ENCODE measurements at regions not wholly inside any gene's neighbourhood (a gene's known extent, or its start where the extent isn't known, plus 50 kb on each side); places are given as distances from the start of the nearest gene placed in this dataset.
"Not testable (repeated sequence)": the region's sequence is repeated elsewhere in the genome, so short reads cannot be mapped to it uniquely, and the experiment has no call there.

DNA sequence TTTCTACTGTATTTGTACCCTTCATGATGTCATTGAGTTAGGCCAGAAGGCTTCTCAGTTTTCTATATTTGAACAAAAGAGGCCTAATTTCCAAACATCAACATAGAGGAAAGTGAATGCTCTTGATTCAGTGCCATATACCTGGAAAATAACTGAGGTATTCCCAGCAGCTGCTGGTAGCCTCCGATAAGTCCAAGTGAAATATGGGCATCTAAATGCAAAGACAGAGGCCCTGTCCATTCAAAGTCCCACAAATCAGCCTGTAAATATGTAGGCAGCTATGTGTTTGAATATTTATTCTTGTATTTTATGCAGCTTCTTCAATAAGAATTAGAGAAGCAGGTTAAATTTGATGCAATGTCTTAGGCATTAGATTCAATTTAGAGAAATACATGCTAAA lies 89.5 kb upstream of the DPP10 start:
- TF ChIP-seq, protein P1, sequence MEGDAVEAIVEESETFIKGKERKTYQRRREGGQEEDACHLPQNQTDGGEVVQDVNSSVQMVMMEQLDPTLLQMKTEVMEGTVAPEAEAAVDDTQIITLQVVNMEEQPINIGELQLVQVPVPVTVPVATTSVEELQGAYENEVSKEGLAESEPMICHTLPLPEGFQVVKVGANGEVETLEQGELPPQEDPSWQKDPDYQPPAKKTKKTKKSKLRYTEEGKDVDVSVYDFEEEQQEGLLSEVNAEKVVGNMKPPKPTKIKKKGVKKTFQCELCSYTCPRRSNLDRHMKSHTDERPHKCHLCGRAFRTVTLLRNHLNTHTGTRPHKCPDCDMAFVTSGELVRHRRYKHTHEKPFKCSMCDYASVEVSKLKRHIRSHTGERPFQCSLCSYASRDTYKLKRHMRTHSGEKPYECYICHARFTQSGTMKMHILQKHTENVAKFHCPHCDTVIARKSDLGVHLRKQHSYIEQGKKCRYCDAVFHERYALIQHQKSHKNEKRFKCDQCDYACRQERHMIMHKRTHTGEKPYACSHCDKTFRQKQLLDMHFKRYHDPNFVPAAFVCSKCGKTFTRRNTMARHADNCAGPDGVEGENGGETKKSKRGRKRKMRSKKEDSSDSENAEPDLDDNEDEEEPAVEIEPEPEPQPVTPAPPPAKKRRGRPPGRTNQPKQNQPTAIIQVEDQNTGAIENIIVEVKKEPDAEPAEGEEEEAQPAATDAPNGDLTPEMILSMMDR (IDR thresholded peaks at IDR 0.05; ENCODE audit: insufficient read depth, low read depth, low read length): no peak
- no peak for TF ChIP-seq EZH2 (IDR thresholded peaks at IDR 0.05; ENCODE audit: insufficient read depth, low read length)
- no peak overlapping the region for H3K4me3 ChIP-seq (ENCODE audit: insufficient read depth, low read depth, low read length)
- H3K9me3 ChIP-seq (ENCODE audit: insufficient read depth, low read depth, low read length): no peaks in the 10 kb centered on the region
- no peak overlapping the region for H3K27ac ChIP-seq (ENCODE audit: low read depth, low read length)
- no peak overlapping the region for H3K4me2 ChIP-seq (ENCODE audit: low read length)
- H3K27me3 Mint-ChIP-seq (ENCODE audit: low read depth, unreplicated experiment): no peaks in the 10 kb centered on the region
- no peaks in the 10 kb centered on the region for H3K27me3 ChIP-seq (ENCODE audit: insufficient read depth, low read length)
- H3K36me3 Mint-ChIP-seq (ENCODE audit: low read depth, unreplicated experiment): no peaks in the 10 kb centered on the region
- DNase-seq (ENCODE audit: low read depth) (no peak), FAIRE-seq (no peak)
- H3K9ac ChIP-seq (ENCODE audit: low read length): no peak overlapping the region
- H3K4me1 Mint-ChIP-seq (ENCODE audit: low read depth, unreplicated experiment): no peaks in the 10 kb centered on the region
- H3K4me1 ChIP-seq (ENCODE audit: insufficient read depth, low read length): no peaks in the 10 kb centered on the region
- no peak overlapping the region for H3K27ac Mint-ChIP-seq (ENCODE audit: unreplicated experiment)
- no peaks in the 10 kb centered on the region for H3K36me3 ChIP-seq (ENCODE audit: insufficient read depth, low read length)
- no peak overlapping the region for H2AFZ ChIP-seq (ENCODE audit: low read depth, low read length)
- no peaks in the 10 kb centered on the region for H4K20me1 ChIP-seq (ENCODE audit: insufficient read depth, low read length)
- no peaks in the 10 kb centered on the region for H3K79me2 ChIP-seq (ENCODE audit: insufficient read depth, low read length)
- no peaks in the 10 kb centered on the region for H3K9me3 Mint-ChIP-seq (ENCODE audit: unreplicated experiment)
- H3K4me3 Mint-ChIP-seq (ENCODE audit: unreplicated experiment): no peak overlapping the region

DNA sequence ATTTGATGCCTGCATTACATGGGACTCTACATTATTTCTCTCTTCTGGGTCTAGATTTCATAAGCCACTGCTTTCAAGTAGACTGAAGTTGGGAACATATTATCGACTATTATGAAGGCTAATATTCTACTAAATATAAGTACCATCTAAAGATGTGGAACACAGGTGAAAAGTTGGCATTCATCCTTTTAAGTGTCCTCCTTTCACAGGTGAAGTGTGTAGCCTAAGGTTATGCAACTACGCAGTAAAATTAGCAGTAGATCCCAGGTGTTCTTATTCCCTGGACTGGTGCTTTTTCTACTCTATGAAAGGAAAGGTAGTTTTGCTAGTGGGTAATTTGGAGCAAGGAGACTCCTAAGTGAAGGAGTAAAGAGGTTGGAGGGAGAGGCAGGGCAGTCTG lies 88.2 kb upstream of the DPP10 start:
- FAIRE-seq: no peak
- Histone ChIP-seq H4K20me1 (ENCODE audit: insufficient read depth, low read length) (no peaks in the 10 kb centered on the region), H3K4me2 (ENCODE audit: low read length) (no peak overlapping the region), H3K9me3 (ENCODE audit: insufficient read depth, low read depth, low read length) (no peaks in the 10 kb centered on the region), H3K9ac (ENCODE audit: low read length) (no peak overlapping the region), H3K4me3 (ENCODE audit: insufficient read depth, low read depth, low read length) (no peak overlapping the region), H3K27me3 (ENCODE audit: insufficient read depth, low read length) (no peaks in the 10 kb centered on the region), H3K36me3 (ENCODE audit: insufficient read depth, low read length) (no peaks in the 10 kb centered on the region), H3K4me1 (ENCODE audit: insufficient read depth, low read length) (no peaks in the 10 kb centered on the region), H3K79me2 (ENCODE audit: insufficient read depth, low read length) (no peaks in the 10 kb centered on the region), H2AFZ (ENCODE audit: low read depth, low read length) (no peak overlapping the region), H3K27ac (ENCODE audit: low read depth, low read length) (no peak overlapping the region)
- TF ChIP-seq, protein P1 (IDR thresholded peaks at IDR 0.05; ENCODE audit: insufficient read depth, low read depth, low read length): no peak
- no peak for TF ChIP-seq EZH2 (IDR thresholded peaks at IDR 0.05; ENCODE audit: insufficient read depth, low read length)
- H3K4me1 Mint-ChIP-seq (ENCODE audit: low read depth, unreplicated experiment): no peaks in the 10 kb centered on the region
- no peaks in the 10 kb centered on the region for H3K27me3 Mint-ChIP-seq (ENCODE audit: low read depth, unreplicated experiment)
- H3K27ac Mint-ChIP-seq (ENCODE audit: unreplicated experiment): no peak overlapping the region
- H3K36me3 Mint-ChIP-seq (ENCODE audit: low read depth, unreplicated experiment): no peaks in the 10 kb centered on the region
- H3K4me3 Mint-ChIP-seq (ENCODE audit: unreplicated experiment): no peak overlapping the region
- no peaks in the 10 kb centered on the region for H3K9me3 Mint-ChIP-seq (ENCODE audit: unreplicated experiment)
- no peak for DNase-seq (ENCODE audit: low read depth)

DNA sequence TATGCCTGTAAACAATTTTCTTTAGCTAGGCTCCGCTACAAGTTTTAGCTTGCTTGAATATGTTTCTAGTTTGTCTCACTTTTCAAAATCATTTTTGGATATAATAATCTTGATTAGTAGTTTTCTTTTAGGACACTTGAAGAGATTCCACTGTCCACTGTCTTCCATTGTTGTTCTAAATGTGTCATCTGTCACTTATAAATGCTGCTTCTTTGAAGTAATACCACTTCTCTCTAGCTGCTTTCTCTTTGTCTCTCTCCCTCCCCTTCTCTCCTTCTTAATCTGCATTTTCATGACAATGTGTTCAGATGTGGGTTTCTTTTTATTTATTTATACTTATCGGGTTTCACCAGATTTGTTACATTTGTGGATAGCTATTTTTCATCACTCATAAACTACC lies 73.7 kb upstream of the DPP10 start:
- H3K4me3 ChIP-seq (ENCODE audit: insufficient read depth, low read depth, low read length): no peak overlapping the region
- no peak overlapping the region for H3K4me2 ChIP-seq (ENCODE audit: low read length)
- TF ChIP-seq EZH2 (IDR thresholded peaks at IDR 0.05; ENCODE audit: insufficient read depth, low read length): no peak
- TF ChIP-seq, protein P1 (IDR thresholded peaks at IDR 0.05; ENCODE audit: insufficient read depth, low read depth, low read length): no peak
- no peak overlapping the region for H3K4me3 Mint-ChIP-seq (ENCODE audit: unreplicated experiment)
- H3K36me3 ChIP-seq (ENCODE audit: insufficient read depth, low read length): no peaks in the 10 kb centered on the region
- H3K4me1 ChIP-seq (ENCODE audit: insufficient read depth, low read length): no peaks in the 10 kb centered on the region
- no peaks in the 10 kb centered on the region for H4K20me1 ChIP-seq (ENCODE audit: insufficient read depth, low read length)
- H3K36me3 Mint-ChIP-seq (ENCODE audit: low read depth, unreplicated experiment): no peaks in the 10 kb centered on the region
- DNase-seq (ENCODE audit: low read depth) (no peak), FAIRE-seq (no peak)
- H3K27ac Mint-ChIP-seq (ENCODE audit: unreplicated experiment): no peak overlapping the region
- H3K9me3 ChIP-seq (ENCODE audit: insufficient read depth, low read depth, low read length): peaks cover 5% of the 10 kb centered on the region
- H3K27me3 ChIP-seq (ENCODE audit: insufficient read depth, low read length): no peaks in the 10 kb centered on the region
- no peak overlapping the region for H2AFZ ChIP-seq (ENCODE audit: low read depth, low read length)
- H3K4me1 Mint-ChIP-seq (ENCODE audit: low read depth, unreplicated experiment): no peaks in the 10 kb centered on the region
- H3K27ac ChIP-seq (ENCODE audit: low read depth, low read length): no peak overlapping the region
- H3K27me3 Mint-ChIP-seq (ENCODE audit: low read depth, unreplicated experiment): no peaks in the 10 kb centered on the region
- H3K9ac ChIP-seq (ENCODE audit: low read length): no peak overlapping the region
- H3K9me3 Mint-ChIP-seq (ENCODE audit: unreplicated experiment): peaks cover 11% of the 10 kb centered on the region
- no peaks in the 10 kb centered on the region for H3K79me2 ChIP-seq (ENCODE audit: insufficient read depth, low read length)

DNA sequence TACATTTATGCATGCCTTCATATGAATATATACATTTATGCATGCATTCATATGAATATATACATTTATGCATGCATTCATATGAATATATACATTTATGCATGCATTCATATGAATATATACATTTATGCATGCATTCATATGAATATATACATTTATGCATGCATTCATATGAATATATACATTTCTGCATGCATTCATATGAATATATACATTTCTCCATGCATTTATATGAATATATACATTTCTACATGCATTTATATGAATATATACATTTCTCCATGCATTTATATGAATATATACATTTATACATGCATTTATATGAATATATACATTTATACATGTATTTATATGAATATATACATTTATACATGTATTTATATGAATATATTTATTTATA lies 70.7 kb upstream of the DPP10 start:
- peaks cover 13% of the 10 kb centered on the region for H3K9me3 ChIP-seq (ENCODE audit: insufficient read depth, low read depth, low read length)
- not testable (repeated sequence) for H3K4me2 ChIP-seq (ENCODE audit: low read length); H2AFZ ChIP-seq (ENCODE audit: low read depth, low read length); H3K4me1 ChIP-seq (ENCODE audit: insufficient read depth, low read length); H3K27me3 Mint-ChIP-seq (ENCODE audit: low read depth, unreplicated experiment); H3K4me3 Mint-ChIP-seq (ENCODE audit: unreplicated experiment); DNase-seq (ENCODE audit: low read depth); H3K79me2 ChIP-seq (ENCODE audit: insufficient read depth, low read length); H4K20me1 ChIP-seq (ENCODE audit: insufficient read depth, low read length); H3K9ac ChIP-seq (ENCODE audit: low read length); FAIRE-seq; H3K4me1 Mint-ChIP-seq (ENCODE audit: low read depth, unreplicated experiment); H3K27me3 ChIP-seq (ENCODE audit: insufficient read depth, low read length); H3K4me3 ChIP-seq (ENCODE audit: insufficient read depth, low read depth, low read length); H3K27ac ChIP-seq (ENCODE audit: low read depth, low read length); H3K27ac Mint-ChIP-seq (ENCODE audit: unreplicated experiment); H3K36me3 Mint-ChIP-seq (ENCODE audit: low read depth, unreplicated experiment); H3K36me3 ChIP-seq (ENCODE audit: insufficient read depth, low read length)
- peaks cover 11% of the 10 kb centered on the region for H3K9me3 Mint-ChIP-seq (ENCODE audit: unreplicated experiment)
